Transverse colon (tissue), 4 donors: ENCODE measurements at regions not wholly inside any gene's neighbourhood (a gene's known extent, or its start where the extent isn't known, plus 50 kb on each side); places are given as distances from the start of the nearest gene placed in this dataset.
"Not testable (repeated sequence)": the region's sequence is repeated elsewhere in the genome, so short reads cannot be mapped to it uniquely, and the experiment has no call there.

Experiments used
- DNase-seq: peaks from one replicate; pipeline ENCODE4 v3.0.0-alpha.2; 2019
- H3K27ac ChIP-seq, 4 donors: fragments of 200-600 bp; sonication (generic); 2 replicates each; pipeline ENCODE4 v1.5.1; 2016 to 2018; ENCODE audit warnings: inconsistent platforms in 4 of 4
- H3K27me3 ChIP-seq: fragments of 200-600 bp; sonication (generic); 2 replicates; pipeline ENCODE4 v1.5.1; 2017; ENCODE audit warnings: inconsistent platforms
- H3K36me3 ChIP-seq, 4 donors: fragments of 200-600 bp; sonication (generic); 2 replicates each; pipeline ENCODE4 v1.5.1; 2017 to 2019; ENCODE audit warnings: inconsistent platforms in 4 of 4
- H3K4me1 ChIP-seq, 4 donors: fragments of 200-600 bp; sonication (generic); 2 replicates each; pipeline ENCODE4 v1.5.1; 2017 to 2020; ENCODE audit warnings: inconsistent platforms in 4 of 4
- H3K4me3 ChIP-seq, 4 donors: fragments of 200-600 bp; sonication (generic); 1 replicate in 1 of 4; 2 replicates in 3 of 4; pipeline versions ENCODE4 v1.5.1 to v1.6.1; 2017 to 2019; ENCODE audit warnings: inconsistent platforms in 4 of 4
- H3K9me3 ChIP-seq, 2 donors: fragments of 200-600 bp; sonication (generic); 2 replicates each; pipeline ENCODE4 v1.5.1; 2017 to 2019; ENCODE audit warnings: inconsistent platforms in 2 of 2
- CTCF ChIP-seq, 5 experiments: fragments of 200-600 bp in 3 of 5; fragments of 450-650 bp in 2 of 5; sonication (generic) in 3 of 5; IDR thresholded peaks; 1 replicate in 2 of 5; 2 replicates in 3 of 5; pipeline ENCODE4 v1.5.1; 2016 to 2017; ENCODE audit warnings: antibody characterized with exemption in 5 of 5, inconsistent platforms in 3 of 5, mild to moderate bottlenecking in 2 of 5, moderate library complexity in 1 of 5
- EP300 ChIP-seq: sonication (generic); formaldehyde crosslinking; IDR thresholded peaks from one replicate; pipeline ENCODE4 v1.6.1; 2017; ENCODE audit warnings: antibody characterized with exemption, low read depth
- POLR2A ChIP-seq: fragments of 450-650 bp; IDR thresholded peaks from one replicate; pipeline ENCODE4 v1.6.1; 2016; ENCODE audit warnings: antibody characterized with exemption, mild to moderate bottlenecking, moderate library complexity
- POLR2AphosphoS5 ChIP-seq, 3 donors: sonication (generic); formaldehyde crosslinking; IDR thresholded peaks; one replicate each; pipeline ENCODE4 v1.6.1; 2016; ENCODE audit warnings: antibody characterized with exemption in 3 of 3
- WGBS, 2 donors: methylation state at CpG; one replicate each; pipeline ENCODE4 v1.1.5; 2018; ENCODE audit warnings: low coverage in 1 of 2; 5-methylcytosine and 5-hydroxymethylcytosine counted together
- in situ Hi-C, 4 donors: fragments of 200-750 bp; cut with MboI; loops; one replicate each; pipeline versions ENCODE4 v1.15.0 to v1.15.1; 2017; ENCODE audit warnings: low sequenced_read_pairs in 3 of 4, low pct_ligation_motif_present in 1 of 4, low pct_unique_long_range_greater_than_20kb in 1 of 4
- intact Hi-C: fragments of 100-400 bp; cut with DNase I; formaldehyde crosslinking; loops from one replicate; pipeline ENCODE4 v1.15.1; 2023; ENCODE audit warnings: low total_unique reads

GRCh38 chr7:27434756-27435400 is 192.3 kb downstream of the EVX1 start:
- WGBS, 2 donors: 71 to 73% methylated on average over 4 to 5 of the region's 5 CpGs
- Histone ChIP-seq H3K9me3 (no peaks in the 10 kb centered on the region), H3K27me3 (no peaks in the 10 kb centered on the region), H3K27ac (no peak overlapping the region), H3K36me3 (no peaks in the 10 kb centered on the region), H3K4me1 (no peaks in the 10 kb centered on the region), H3K4me3 (no peak overlapping the region)
- no peak for TF ChIP-seq EP300
- no peak for TF ChIP-seq POLR2A
- no peak for TF ChIP-seq POLR2AphosphoS5 (IDR thresholded peaks at IDR 0.05)
- TF ChIP-seq CTCF (IDR thresholded peaks at IDR 0.05): no peak
- in situ Hi-C loops (no loop called here), intact Hi-C loops (loop anchor here (5.0 kb wide), 1 partner anchor 1943 kb away; no protein-coding TSS in a partner anchor)
- no peak for DNase-seq

GRCh38 chr7:27435461-27435860 is 192.9 kb downstream of the EVX1 start:
- Histone ChIP-seq H3K4me3 (no peak overlapping the region), H3K27me3 (no peaks in the 10 kb centered on the region), H3K36me3 (no peaks in the 10 kb centered on the region), H3K27ac (no peak overlapping the region), H3K9me3 (no peaks in the 10 kb centered on the region), H3K4me1 (no peaks in the 10 kb centered on the region)
- TF ChIP-seq EP300: no peak
- TF ChIP-seq POLR2AphosphoS5 (IDR thresholded peaks at IDR 0.05): no peak
- no peak for TF ChIP-seq CTCF (IDR thresholded peaks at IDR 0.05)
- no peak for TF ChIP-seq POLR2A
- DNase-seq: no peak
- in situ Hi-C loops: no loop called here
- WGBS, 2 donors: 50% methylated on average over 3 of the region's 3 CpGs; no CpG with 5 or more reads in 1 of the 2 donors
- intact Hi-C loops: loop anchor here (5.0 kb wide), 1 partner anchor 1943 kb away; no protein-coding TSS in a partner anchor

GRCh38 chr7:27438881-27439589 is 196.4 kb downstream of the EVX1 start:
- Histone ChIP-seq H3K4me1 (no peaks in the 10 kb centered on the region), H3K27ac (no peak overlapping the region), H3K4me3 (no peak overlapping the region), H3K36me3 (no peaks in the 10 kb centered on the region), H3K9me3 (no peaks in the 10 kb centered on the region), H3K27me3 (no peaks in the 10 kb centered on the region)
- WGBS, 2 donors: 59 to 62% methylated on average over 6 of the region's 6 CpGs
- intact Hi-C loops (loop anchor here (5.0 kb wide), 1 partner anchor 1947 kb away; no protein-coding TSS in a partner anchor), in situ Hi-C loops (no loop called here)
- DNase-seq: no peak
- TF ChIP-seq POLR2AphosphoS5 (IDR thresholded peaks at IDR 0.05) (no peak), POLR2A (no peak), CTCF (IDR thresholded peaks at IDR 0.05) (no peak), EP300 (no peak)

- no peak for TF ChIP-seq CTCF (IDR thresholded peaks at IDR 0.05)
- TF ChIP-seq EP300: no peak
- TF ChIP-seq POLR2AphosphoS5 (IDR thresholded peaks at IDR 0.05): no peak
- no peak for TF ChIP-seq POLR2A
- H3K27me3 ChIP-seq: no peaks in the 10 kb centered on the region
- H3K4me3 ChIP-seq: no peak overlapping the region
- H3K27ac ChIP-seq: no peak overlapping the region
- H3K4me1 ChIP-seq: no peaks in the 10 kb centered on the region
- in situ Hi-C loops: no loop called here
- H3K36me3 ChIP-seq: no peaks in the 10 kb centered on the region
- no peaks in the 10 kb centered on the region for H3K9me3 ChIP-seq
- DNase-seq: no peak
- intact Hi-C loops: loop anchor here (10.0 kb wide), 1 partner anchor 58 kb away; no protein-coding TSS in a partner anchor
These were observed 199.9 kb downstream of the EVX1 start for GRCh38 chr7:27442455-27442854.

- H3K4me3 ChIP-seq, H3K36me3 ChIP-seq, H3K27ac ChIP-seq, H3K4me1 ChIP-seq, H3K9me3 ChIP-seq, H3K27me3 ChIP-seq, in situ Hi-C loops: not testable (repeated sequence)
- intact Hi-C loops: loop anchor here (10.0 kb wide), 1 partner anchor 64 kb away; no protein-coding TSS in a partner anchor
- peak; percentile 16 for DNase-seq
- WGBS, 2 donors: 35% methylated on average over 5 of the region's 8 CpGs; no CpG with 5 or more reads in 1 of the 2 donors
These were observed 206.4 kb downstream of the EVX1 start for GRCh38 chr7:27449046-27449445.
